GM23338 (cell line): ENCODE measurements at regions not wholly inside any gene's neighbourhood (a gene's known extent, or its start where the extent isn't known, plus 50 kb on each side); places are given as distances from the start of the nearest gene placed in this dataset.

Experiments
- EZH2 ChIP-seq: fragments of 200-600 bp; sonication (generic); IDR thresholded peaks from one replicate; pipeline ENCODE4 v1.8.0; 2017; ENCODE audit warnings: antibody characterized with exemption, mild to moderate bottlenecking, low read depth; ENCODE audit not compliant: unreplicated experiment
- EZH2phosphoT487 ChIP-seq: fragments of 200-600 bp; sonication (generic); IDR thresholded peaks from one replicate; pipeline ENCODE4 v1.8.1; 2018; ENCODE audit warnings: antibody characterized with exemption; ENCODE audit not compliant: unreplicated experiment
- TF ChIP-seq, protein P1 (sequence below), 2 experiments: fragments of 200-600 bp in 1 of 2; sonication (generic) in 1 of 2; conservative IDR thresholded peaks; 2 replicates each; pipeline versions ENCODE4 v1.5.1 to v1.6.1; 2016 to 2017; ENCODE audit warnings: antibody characterized with exemption in 2 of 2, low read depth in 2 of 2, mild to moderate bottlenecking in 2 of 2, moderate library complexity in 1 of 2

DNA sequence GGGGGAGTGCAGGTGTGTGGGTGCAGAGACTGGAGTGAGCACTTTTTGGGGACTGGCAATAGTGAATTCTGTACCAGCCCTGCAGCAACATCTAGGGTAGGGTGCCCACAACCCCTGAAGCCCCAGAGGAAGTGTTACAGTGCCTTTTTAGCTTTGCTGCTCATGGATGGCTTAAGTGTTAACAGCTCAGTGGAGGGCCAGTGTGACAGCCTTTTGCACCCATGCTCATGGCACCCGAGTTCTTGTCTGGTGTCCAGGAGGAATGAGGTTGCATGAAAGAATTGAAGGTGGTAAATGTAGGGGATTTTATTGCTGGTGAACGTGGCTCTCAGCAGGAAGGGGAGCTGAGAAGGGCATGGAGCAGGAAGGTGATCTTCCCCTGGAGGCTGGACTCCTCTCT is 107.3 kb downstream of the MRPL36 start:
- TF ChIP-seq EZH2 (no peak), EZH2phosphoT487 (no peak)
- TF ChIP-seq, protein P1, sequence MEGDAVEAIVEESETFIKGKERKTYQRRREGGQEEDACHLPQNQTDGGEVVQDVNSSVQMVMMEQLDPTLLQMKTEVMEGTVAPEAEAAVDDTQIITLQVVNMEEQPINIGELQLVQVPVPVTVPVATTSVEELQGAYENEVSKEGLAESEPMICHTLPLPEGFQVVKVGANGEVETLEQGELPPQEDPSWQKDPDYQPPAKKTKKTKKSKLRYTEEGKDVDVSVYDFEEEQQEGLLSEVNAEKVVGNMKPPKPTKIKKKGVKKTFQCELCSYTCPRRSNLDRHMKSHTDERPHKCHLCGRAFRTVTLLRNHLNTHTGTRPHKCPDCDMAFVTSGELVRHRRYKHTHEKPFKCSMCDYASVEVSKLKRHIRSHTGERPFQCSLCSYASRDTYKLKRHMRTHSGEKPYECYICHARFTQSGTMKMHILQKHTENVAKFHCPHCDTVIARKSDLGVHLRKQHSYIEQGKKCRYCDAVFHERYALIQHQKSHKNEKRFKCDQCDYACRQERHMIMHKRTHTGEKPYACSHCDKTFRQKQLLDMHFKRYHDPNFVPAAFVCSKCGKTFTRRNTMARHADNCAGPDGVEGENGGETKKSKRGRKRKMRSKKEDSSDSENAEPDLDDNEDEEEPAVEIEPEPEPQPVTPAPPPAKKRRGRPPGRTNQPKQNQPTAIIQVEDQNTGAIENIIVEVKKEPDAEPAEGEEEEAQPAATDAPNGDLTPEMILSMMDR (conservative IDR thresholded peaks at IDR 0.05; ENCODE audit: low read depth in 2 of 2), result no peak
